Astrocyte of the hippocampus (primary cell): ENCODE measurements at regions not wholly inside any gene's neighbourhood (a gene's known extent, or its start where the extent isn't known, plus 50 kb on each side); places are given as distances from the start of the nearest gene placed in this dataset.
A peak's percentile ranks its signal among the peaks of the same experiment; 100 is the strongest.
"Not testable (repeated sequence)": the region's sequence is repeated elsewhere in the genome, so short reads cannot be mapped to it uniquely, and the experiment has no call there.

Experiments
- DNase-seq: peaks from one replicate; pipeline ENCODE4 v3.0.0; 2011; ENCODE audit warnings: low read depth, low spot score

DNA sequence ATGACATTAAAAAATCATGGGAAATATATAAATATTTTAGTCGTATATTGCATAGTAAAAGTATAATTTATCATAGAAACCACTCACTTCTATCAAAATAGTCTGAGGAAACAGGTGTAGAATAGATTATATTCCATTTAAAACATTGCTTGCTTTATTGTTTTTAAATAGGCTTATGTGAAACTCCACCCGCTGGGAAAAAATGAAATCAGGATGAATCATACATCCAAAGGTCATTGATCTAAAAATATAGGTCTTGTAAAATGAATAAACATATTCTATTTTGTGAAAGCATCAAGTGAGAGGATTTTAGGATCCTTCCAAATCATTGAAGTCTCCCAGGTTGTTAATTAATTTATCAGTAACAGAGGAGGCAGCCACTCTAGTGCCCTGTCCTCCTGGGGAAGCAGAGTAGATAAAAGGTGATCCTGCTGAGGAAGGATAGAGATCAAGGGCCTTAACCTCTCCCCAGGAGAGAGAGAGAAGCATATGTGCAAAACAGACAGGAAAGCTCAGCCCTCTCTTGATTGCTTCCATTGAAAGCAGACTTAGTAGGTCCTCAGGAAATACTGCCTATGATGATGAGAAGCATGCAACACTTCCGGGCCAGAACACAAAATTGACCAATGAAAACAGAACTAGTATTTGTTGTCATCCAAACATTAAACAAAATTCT is 96.8 kb upstream of the MAP9 start:
- no peak for DNase-seq

DNA sequence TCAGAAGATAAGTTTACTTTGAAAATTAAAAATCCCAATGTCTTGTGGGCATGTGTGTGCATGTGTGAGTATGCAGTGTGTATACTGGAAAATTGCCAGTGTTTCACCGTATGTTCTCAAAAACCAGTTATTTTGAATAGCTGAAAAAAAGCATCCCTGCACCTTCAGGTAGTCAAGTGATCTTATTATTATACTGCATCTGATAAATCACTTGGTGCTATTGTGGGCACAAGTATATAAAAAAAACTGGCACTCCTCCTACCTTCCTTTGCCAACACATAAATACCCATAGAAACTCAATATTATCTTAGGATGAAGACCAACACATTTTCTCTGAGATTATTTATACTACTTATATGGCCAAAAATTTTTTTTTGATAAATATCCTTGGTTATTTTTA is 91.5 kb upstream of the MAP9 start:
- DNase-seq, result no peak

DNA sequence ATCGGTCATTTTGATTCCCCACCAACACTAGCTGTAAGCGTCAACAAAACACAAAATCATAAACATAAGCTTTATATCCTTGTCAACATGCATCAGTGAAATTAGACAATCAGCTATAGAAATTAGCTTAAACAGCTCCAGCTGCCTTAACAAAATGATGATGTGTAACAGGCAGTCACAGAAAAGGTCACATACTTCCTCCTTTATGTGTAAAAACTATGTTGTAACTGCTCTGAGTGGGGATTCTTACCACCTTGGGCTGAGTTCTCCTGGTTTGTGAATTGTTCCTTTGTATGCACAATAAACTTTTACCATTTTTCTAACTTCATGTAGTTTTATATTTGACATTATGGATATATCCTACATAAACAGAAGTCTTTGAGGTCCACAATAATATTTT is 73.9 kb upstream of the MAP9 start:
- no peak for DNase-seq

DNA sequence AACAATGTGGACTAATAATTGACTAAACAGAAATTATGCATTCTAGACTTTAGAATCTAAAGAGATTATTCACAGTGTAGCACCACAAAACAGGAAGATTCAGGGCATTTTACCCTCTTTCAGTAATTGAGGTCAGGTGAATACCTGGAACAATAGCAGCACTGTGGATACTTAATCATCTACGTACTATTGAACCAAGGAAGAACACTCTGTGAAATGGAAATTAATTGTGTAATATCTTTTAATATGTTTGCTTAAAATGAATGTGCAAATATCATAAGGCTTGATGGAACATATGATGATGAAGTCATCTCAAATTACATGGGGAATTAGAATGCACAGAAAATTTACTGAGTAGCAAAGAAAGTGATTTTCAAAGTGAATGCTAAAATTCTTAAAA is 68.5 kb upstream of the MAP9 start:
- no peak for DNase-seq

DNA sequence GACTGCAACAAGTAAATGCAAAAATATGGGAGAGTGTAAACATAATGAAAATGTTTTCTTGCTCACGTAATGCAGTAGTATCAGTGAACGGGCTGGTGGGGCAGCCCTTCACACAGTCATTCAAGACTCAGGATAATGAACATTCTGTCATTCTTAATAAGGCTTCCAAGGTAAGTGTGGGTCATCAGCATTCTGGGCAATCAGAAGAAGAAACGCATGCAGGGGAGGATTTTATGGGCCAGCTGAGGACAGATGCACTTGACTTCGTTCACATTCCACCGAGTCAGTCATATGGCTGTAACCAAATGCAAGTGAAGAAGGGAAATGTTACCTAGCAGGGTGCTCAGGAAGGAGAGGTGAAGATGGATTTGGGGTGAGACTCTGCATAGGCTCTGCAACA is 68.0 kb upstream of the MAP9 start:
- DNase-seq, result no peak

DNA sequence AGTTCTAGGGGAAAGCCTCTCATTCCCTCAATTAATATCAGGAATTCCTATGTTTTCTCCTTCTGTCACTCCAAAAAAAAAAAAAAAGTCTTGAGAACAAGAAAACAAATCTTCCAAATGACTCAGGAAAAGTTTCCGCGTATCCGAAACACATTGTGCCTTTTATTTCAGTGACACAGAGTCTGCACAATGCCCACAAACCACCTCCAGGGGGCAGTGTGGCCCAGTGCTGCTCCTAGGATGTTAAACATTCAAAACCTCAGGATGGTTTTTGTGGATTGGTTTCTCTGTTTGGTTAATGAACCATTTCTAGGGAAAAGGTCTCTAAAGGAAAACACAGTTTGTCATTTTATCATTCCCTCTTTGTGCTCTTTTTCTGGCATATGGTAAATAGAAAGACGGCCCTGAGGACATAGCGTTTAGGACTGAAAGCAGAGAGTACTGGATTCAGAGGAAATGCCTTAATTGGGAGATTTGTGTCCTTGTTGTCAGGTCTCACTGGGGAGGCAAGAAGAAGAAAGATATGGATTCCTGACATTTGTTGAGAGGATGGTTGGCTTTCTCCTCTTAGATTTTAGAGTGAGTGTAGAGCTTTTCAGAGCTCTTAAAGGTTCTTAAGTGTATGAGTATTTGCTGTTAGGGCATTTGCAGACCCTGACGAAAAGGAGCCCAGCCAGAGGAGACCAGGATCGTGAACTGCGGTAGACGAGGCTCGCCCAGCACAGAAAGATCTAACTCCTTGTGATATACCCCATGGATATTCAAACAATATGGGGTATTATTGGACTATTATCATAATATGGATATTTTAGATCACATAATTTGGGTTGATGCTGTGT is 65.7 kb upstream of the MAP9 start:
- DNase-seq, result peak; percentile 87

DNA sequence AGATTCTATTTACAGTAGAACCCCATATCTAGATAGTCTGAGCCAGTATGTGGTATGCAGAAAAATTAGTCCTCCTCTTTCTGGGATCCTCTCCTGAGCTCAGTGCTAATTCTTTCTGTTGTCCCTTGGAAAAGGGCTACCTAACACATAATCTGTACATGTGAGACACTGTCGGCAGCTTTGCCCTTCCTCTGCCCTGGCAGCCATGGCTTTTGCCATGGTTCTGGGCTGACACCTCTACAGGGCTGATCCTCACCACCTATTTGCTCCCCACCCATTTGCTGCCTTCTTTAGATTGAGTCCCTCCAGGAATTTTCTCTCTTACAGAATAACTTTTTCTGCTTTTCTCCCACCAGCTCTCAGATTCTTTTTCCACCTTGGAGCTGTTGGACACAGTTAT is 64.7 kb upstream of the MAP9 start:
- DNase-seq, result no peak

DNA sequence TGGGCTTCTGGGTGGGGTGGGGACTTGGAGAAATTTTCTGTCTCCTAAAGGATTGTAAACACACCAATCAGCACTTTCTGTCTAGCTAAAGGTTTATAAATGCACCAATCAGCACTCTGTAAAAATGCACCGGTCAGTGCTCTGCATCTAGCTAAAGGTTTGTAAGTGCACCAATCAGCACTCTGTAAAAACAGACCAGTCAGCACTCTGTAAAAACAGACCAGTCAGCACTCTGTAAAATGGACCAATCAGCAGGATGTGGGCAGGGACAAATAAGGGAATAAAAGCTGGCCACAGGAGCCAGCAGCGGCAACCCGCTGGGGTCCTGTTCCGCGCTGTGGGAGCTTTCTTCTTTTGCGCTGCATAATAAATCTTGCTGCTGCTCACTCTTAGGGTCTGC is 63.0 kb upstream of the MAP9 start:
- DNase-seq, result not testable (repeated sequence)

DNA sequence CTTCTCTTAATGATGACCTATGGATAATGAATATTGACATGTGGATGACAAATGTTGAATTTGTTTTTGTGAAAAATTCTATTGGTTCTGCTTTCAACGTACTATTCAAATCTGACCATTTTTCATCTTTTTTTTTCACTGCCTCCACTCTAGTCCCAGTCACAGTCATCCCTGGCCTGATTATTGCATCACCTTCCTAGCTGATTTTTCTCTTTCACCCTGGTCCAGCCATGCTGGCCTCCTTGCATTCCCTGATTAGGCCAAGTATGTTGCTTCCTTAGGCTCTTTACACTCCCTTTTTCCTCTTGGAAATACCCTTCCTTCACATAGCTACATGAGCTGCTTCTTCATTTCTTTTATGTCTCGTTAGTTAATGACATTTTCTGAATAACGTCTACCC is 58.1 kb upstream of the MAP9 start:
- DNase-seq, result no peak

DNA sequence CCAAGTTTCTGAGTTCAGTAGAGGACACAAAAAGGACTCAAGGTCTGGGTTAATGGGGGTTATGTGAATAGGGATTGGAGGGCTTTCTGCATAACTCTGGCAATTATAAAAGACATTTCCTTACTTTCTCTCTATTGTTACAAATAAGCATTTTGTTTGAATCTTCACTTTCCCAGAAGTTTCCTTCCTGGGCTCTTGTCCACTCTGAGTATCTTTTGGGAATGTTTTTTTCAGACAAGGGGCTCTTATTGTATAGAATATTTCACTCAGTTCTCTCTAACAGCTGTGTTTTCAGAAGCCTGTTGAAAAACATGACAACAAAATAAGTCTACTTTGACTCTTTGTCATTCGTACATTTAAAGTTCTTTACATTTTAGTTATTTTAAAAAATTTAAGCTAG is 57.6 kb upstream of the MAP9 start:
- DNase-seq, result no peak

DNA sequence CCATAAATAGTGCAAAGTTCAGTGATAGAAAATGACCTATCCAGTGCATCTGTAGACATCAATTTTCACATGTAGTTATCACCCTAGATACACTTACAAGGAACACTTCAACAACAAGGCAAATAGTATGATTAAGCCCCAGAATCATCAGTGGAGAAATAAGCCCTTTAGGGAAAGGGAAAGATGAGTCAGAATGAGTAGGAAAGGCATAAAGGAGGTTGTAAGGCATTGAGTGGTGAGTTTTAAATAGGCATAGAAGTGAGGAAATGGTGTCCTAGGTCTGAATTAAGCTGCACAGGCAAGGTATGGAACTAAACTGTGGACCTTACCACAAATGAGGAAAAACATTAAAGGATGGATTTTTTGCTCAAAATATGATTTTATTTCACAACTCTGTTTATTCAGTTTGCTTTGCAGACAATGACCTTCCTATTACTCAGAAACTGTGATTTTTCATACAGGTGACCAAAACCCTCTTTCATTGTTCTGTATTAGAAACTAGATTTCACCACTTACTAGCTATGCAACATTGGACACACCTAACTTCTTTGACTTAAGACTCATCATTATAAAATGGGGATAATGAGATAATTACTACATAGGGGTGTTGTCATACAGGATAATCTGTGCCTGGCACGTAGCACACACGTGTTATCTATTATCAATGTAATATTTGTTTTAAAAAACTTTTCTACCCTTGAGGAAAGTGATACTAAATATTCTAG is 57.0 kb upstream of the MAP9 start:
- DNase-seq, result no peak

DNA sequence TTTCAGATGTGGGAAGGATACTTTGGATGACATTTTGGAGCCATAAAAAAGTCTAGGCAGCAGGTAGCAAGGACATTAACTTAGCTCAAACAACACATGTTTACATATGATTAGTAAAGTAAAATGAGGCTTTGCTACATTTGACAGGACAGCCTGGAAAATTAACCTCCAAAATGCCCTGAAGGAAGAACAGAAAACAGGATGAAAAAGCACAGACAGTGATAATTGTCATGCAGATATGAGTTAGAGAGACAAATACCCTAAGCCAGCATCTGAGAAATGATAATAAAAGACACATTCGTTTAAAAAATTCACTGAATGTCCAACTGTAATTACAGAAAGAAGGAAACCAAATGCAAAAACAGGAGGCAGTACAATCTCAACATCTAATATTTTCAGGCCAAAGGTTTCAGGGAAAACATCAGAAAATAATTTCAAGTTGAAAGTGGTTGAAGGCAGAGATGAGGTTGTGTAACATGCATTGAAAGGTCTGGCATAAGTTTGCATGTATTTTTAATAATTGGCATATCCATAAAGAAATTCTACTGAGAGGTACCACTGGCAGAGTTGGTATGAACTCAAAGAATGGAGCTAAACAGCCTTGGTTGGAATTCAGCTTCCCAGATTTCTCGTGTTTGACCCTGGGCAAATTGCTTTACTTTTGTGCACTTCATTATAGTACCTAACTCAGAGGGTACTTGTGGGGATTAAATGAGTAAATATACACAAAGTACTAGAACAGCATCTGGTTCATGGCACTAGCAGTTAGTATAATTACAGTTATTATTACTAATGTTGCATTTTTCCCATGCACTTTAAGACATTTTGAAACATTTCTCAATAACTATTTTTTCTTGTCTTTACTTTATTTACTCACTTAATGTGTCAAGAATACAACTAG is 54.4 kb upstream of the MAP9 start:
- no peak for DNase-seq

DNA sequence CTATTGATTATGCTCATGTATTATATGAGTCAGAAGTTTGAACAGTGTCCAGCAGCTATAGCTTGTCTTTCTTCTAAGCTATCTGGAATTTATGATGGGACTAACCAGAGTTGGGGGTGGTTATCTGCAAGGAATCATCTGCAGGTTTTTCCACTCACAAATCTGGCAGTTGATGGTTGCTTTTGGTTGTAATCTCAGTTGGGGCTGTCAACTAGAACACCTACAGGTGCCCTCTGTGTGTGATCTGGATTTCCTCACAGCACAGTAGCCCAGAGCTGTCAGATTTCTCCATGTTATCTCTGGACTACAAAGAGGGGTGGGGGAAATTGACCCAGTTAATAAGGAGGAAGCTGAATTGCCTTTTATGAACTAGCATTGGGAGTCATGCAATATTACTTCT is 51.4 kb upstream of the MAP9 start:
- DNase-seq, result no peak

DNA sequence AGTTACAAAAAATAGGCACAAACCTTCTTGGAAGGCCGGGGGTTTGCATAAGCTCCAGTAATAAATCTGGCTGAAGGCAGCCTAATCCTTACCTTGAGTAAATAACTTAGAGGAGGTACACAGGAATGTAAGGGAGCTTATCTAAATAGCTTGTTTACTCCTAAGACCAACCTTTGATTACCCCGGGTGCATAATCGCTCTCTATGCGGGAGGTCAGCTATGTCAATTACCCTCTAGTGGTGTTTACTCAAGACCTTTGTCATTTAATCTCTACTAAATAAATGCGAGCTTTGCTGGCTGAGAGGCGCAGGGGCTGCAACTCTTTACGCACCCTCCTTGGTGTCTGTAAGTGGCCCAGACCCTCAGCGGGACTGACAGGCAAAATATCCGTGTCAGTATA is 50.2 kb upstream of the MAP9 start:
- DNase-seq, result no peak
